GM18502 (cell line): ENCODE measurements at regions not wholly inside any gene's neighbourhood (a gene's known extent, or its start where the extent isn't known, plus 50 kb on each side); places are given as distances from the start of the nearest gene placed in this dataset.
"Not testable (repeated sequence)": the region's sequence is repeated elsewhere in the genome, so short reads cannot be mapped to it uniquely, and the experiment has no call there.

Experiments used
- ATAC-seq: cut with Tn5 transposase; IDR thresholded peaks from one replicate; pipeline ENCODE4 v1.9.1; 2021; ENCODE audit warnings: mild to moderate bottlenecking; ENCODE audit not compliant: unreplicated experiment, poor library complexity

DNA sequence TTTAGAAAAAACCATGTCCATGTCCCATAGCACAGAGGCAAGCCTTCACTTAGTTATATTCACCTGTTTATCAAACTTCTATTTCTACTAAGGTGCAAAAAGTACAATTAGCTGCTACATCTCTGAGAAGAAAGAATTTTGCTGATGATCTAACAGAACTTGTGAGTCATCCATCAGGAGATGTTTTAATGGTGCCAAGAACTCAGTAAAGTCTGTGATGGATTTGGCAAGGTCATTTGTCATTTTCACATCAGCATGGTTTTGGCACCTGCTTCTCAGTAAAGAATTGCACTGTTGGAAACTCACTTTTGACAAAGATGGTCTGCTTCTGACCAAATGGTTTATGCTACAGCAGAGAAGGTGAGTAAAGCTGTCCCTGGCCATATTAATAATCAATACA, 195.7 kb upstream of the TMEFF2 start:
- ATAC-seq: no peak

DNA sequence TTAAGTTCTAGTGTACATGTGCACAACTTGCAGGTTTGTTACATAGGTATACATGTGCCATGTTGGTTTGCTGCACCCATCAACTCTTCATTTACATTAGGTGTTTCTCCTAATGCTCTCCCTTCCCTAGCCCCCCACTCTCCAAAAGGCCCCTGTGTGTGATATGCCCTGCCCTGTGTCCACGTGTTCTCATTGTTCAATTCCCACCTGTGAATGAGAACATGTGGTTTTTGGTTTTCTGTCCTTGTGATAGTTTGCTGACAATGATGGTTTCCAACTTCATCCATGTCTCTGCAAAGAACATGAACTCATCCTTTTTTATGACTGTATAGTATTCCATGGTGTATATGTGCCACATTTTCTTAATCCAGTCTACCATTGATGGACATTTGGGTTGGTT, 189.5 kb upstream of the TMEFF2 start:
- ATAC-seq: not testable (repeated sequence)

GRCh38 chr2:192381082-192381481, 186.3 kb upstream of the TMEFF2 start:
- no peak for ATAC-seq

DNA sequence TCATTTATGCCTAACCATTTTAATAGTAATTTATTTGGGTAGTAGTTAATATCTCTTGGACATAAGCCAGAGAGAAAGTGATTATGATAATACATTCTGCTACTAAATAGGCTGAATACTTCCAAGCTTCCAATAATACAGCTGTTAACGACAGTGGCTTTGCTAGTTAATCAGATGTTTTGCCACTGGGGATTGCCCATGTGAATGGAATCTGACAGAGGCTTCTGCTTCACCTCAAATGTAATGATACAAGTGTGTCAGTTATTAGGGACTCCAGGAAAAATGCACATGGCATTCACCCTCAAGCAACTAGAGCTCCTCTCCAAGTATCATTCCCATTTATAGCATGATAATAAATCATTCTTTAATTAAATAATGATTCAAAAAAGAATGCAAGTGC, 185.0 kb upstream of the TMEFF2 start:
- ATAC-seq: no peak

DNA sequence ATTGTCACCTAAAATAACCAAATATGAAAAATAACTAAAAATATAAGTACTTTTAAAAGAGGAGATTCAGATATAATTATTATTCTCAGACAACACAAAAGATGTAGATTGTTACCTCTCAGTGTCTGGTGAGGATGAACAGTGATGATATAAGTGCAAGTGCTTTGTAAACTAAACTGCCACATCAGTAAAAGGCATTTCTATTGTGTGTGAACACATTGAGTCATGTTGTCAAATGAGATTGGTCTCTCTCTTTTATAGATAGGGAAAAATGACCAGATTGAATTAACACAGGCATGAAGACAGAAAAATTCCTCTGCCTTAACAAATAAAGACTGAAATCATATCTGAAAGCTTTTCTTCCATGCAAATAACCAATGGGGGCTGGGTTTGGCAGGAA, 182.4 kb upstream of the TMEFF2 start:
- ATAC-seq: no peak

DNA sequence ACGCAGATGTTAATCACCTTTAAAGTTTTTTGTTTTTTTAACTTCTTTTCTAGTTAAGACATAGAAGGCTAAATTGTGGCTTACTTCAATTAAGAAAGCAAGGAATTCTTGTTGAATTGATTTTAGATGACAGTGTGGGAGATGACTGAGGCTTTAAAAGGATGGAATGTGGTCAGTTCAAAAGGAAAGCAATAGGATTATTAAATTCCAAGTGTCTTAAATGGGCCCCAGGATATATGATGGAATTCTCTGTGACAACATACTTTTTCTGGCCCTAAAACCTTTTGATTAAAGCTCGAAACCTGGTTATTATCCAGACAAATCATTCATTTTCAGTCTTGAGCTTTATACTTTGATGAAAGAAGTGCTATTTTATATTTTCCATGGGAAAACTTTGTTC, 179.0 kb upstream of the TMEFF2 start:
- ATAC-seq: no peak

DNA sequence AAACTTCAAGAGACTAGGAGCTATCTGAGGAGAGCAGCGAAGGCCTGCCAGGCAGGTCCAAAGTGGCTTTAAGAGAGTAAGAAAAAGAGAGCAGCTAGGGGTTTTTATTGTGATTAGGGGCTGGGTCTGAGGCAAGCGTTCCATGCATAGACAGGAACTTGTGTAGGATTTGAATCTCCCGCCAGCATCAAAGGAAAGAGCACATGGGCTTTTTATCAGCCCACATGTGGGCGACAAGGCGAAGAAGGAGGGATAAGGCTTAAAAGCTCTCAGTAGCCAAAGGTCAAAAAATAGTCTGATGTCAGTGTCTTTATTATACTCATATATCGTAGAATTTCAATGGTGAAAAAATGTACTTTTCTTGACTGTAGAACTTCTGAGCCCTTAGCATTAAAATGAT, 178.5 kb upstream of the TMEFF2 start:
- ATAC-seq: no peak

- no peak for ATAC-seq
Measured at GRCh38 chr2:192369969-192370368, 175.2 kb upstream of the TMEFF2 start.

DNA sequence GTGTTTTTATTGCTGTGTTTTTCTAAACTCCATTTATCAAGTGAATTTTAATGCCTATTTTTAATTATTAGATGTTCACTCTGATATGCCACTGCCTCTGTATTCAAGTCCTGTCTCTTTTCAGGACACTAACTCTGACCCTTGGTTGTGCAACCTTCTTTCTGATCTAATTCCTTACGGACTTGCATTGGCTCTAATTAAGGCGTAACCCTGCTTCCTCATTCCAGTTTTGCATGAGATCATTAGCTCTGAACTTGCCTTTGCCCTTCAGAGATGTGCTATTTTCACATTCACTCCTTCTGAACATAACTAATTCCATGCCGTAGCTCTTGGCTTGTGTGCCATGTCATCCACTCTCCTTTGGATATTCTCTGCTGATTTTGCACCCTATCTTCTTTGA, 162.5 kb upstream of the TMEFF2 start:
- ATAC-seq: no peak

- no peak for ATAC-seq
Measured at GRCh38 chr2:192354512-192355244, 159.9 kb upstream of the TMEFF2 start.

GRCh38 chr2:192347542-192347941, 152.8 kb upstream of the TMEFF2 start:
- no peak for ATAC-seq

DNA sequence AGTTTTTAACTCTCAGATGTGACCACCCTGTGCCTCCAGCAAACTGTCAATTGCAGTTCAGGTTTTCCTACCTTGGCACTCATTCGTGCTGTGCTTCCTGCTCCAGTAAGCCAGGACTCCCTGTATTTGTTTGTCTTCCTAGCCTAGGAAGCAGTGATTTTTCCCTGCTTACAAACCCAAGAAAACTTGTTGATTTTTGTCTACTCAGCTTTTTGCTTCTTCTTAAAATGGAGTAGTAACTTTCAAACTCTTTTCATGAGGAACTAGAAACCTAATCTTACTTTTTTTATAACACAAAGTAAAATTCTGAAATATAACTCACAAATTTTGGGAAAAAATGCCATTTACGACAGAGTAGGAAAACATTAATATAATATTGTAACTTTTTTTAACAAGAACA, 150.6 kb upstream of the TMEFF2 start:
- no peak for ATAC-seq

- ATAC-seq: no peak
Measured at GRCh38 chr2:192333642-192334041, 138.9 kb upstream of the TMEFF2 start.

GRCh38 chr2:192328297-192328696, 133.6 kb upstream of the TMEFF2 start:
- no peak for ATAC-seq

DNA sequence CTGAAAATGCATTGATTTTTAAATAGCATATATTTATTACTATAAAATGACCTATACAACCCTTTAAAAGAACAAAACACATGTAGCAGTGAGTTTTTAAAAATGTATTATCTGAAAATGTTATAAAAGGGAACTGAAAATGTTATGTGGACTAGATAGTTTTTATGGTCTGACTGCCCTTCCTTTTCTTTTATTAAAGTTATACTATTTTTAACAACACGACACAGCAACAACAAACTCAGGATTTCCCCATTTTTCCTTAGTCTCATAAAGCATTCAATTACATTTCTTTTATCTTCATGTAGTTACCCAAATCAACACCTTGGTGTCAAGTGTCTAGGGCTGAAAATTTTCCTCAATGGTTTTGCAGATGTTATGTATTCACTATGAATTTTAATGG, 132.8 kb upstream of the TMEFF2 start:
- peak; percentile 41 for ATAC-seq

DNA sequence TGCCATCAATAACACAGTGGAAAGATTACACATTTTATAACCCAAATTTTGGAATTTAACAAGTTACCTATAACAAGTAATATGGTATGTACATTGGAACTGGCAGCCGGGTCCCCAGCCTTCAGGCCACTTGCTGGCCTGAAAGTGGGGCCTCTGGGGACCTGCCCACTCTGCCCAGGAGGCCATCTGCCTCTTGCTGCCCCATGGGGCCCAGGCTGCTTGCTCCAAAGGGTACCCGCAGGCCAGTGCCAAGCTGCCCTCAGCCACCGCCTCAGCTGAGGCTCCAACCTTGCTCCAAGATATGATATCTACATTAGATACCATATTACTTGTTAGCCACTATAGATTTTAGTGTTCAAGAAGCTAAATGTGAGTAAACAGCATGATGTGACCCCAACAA, 120.8 kb upstream of the TMEFF2 start:
- ATAC-seq: no peak

GRCh38 chr2:192314800-192315481, 120.2 kb upstream of the TMEFF2 start:
- ATAC-seq: no peak

DNA sequence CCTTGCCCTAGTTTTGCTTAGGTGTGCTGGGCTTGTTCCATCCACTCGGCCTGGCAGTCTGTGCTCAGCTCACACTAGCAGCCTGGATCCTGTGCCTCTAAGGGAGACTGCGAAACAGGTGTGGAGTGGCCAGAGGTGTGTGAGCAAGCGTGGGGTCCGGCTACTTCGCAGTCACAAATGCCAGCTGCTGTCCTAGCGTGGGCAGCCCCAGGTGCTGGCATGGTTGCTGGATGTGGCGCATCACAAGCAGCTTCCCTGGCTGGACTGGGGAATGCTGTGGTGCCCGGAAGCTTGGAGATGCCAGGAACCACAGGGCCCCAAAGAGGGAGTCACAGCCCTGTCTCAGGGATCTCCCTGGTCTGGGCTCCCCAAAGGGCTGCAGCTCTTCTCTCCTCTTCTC, 119.0 kb upstream of the TMEFF2 start:
- no peak for ATAC-seq

DNA sequence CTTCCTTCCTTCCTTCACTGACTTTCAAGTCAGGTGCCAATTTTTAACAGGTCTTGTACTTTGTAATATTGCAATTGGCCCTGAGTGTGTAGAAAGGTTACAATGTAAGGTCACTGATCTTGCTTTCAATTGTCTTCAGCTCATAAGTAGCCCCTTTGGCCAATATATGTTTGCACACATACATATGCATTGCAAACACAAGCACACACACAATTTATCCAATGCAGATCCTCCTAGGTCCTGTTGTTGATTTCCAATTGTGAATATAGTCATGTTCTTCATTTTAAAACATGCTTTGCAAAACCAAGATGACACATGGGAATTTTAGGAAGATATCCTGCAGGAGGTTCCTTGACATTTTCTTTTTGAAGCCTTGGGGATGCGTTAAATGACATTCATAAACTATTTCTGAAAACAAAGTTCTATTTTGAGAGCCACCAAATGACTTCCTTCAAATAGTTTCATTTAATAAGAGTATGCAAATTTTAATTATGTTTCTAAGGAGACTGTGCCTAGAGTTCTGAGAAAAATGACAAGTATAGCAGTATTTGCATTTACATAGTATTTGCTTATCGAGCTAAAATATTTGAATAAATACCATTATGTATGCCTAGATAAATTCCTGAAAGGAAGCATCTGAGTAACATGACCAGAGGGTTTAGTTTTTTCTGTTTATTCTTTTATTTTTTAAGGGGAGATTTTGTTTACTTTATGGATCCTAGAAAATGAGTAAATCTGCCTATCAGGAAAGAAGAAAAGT, 117.1 kb upstream of the TMEFF2 start:
- ATAC-seq: no peak

DNA sequence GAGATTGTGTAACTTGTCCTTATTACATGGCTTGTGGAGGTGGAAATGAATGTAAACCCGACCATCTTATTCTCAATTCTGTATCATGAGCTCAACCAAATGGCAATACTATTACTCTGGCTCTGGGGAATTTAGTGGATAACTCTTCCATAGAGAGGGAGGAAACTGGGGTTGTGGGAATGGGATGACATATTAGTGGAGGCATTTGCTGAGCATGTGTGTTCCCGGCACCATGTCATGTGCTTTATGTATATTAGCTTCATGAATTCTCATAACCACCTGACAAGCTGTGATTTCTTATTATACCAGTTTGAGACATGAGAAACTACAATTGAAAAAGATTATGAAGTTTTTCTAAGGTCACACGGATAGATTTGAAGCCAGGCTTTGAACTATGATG, 112.8 kb upstream of the TMEFF2 start:
- ATAC-seq: no peak

- ATAC-seq: no peak
Measured at GRCh38 chr2:192298664-192299063, 103.9 kb upstream of the TMEFF2 start.
